Endothelial cell (in vitro differentiated cells): ENCODE measurements at regions not wholly inside any gene's neighbourhood (a gene's known extent, or its start where the extent isn't known, plus 50 kb on each side); places are given as distances from the start of the nearest gene placed in this dataset.

Source experiments
- DNase-seq: peaks from one replicate; pipeline ENCODE4 v3.0.0; 2021; ENCODE audit warnings: low spot score
- H3K27ac Mint-ChIP-seq: one replicate; pipeline ENCODE4 v1.8.0; 2021; ENCODE audit warnings: mixed read lengths, inconsistent platforms; ENCODE audit not compliant: unreplicated experiment
- H3K27me3 Mint-ChIP-seq: one replicate; pipeline ENCODE4 v1.8.0; 2021; ENCODE audit warnings: mild to moderate bottlenecking, moderate library complexity, mixed read lengths, inconsistent platforms; ENCODE audit not compliant: unreplicated experiment
- H3K36me3 Mint-ChIP-seq: one replicate; pipeline ENCODE4 v1.8.0; 2021; ENCODE audit warnings: mild to moderate bottlenecking, low read depth, mixed read lengths, inconsistent platforms; ENCODE audit not compliant: unreplicated experiment
- H3K4me1 Mint-ChIP-seq: one replicate; pipeline ENCODE4 v1.8.0; 2021; ENCODE audit warnings: mild to moderate bottlenecking, mixed read lengths, inconsistent platforms; ENCODE audit not compliant: unreplicated experiment
- H3K4me3 Mint-ChIP-seq: one replicate; pipeline ENCODE4 v1.8.0; 2021; ENCODE audit warnings: mild to moderate bottlenecking, mixed read lengths, inconsistent platforms; ENCODE audit not compliant: unreplicated experiment
- H3K9me3 Mint-ChIP-seq: one replicate; pipeline ENCODE4 v1.8.0; 2021; ENCODE audit warnings: mixed read lengths, inconsistent platforms; ENCODE audit not compliant: unreplicated experiment
- CTCF ChIP-seq: fragments of 200-600 bp; sonication (generic); IDR thresholded peaks from one replicate; pipeline ENCODE4 v1.5.0; 2021; ENCODE audit warnings: antibody characterized with exemption; ENCODE audit not compliant: unreplicated experiment

- no peak for DNase-seq
- Mint-ChIP-seq H3K36me3 (no peaks in the 10 kb centered on the region), H3K4me1 (no peaks in the 10 kb centered on the region), H3K9me3 (no peaks in the 10 kb centered on the region), H3K4me3 (no peak overlapping the region), H3K27me3 (peaks cover 2% of the 10 kb centered on the region), H3K27ac (no peak overlapping the region)
- TF ChIP-seq CTCF, result no peak
These were observed 268.3 kb downstream of the ARRDC4 start for GRCh38 chr15:98228846-98229245.

GRCh38 chr15:98230975-98231374 lies 270.5 kb downstream of the ARRDC4 start:
- H3K27me3 Mint-ChIP-seq, result peaks cover 2% of the 10 kb centered on the region
- no peaks in the 10 kb centered on the region for H3K9me3 Mint-ChIP-seq
- no peak for TF ChIP-seq CTCF
- no peak overlapping the region for H3K4me3 Mint-ChIP-seq
- H3K27ac Mint-ChIP-seq, result no peak overlapping the region
- no peak for DNase-seq
- H3K36me3 Mint-ChIP-seq, result no peaks in the 10 kb centered on the region
- H3K4me1 Mint-ChIP-seq, result peaks cover 9% of the 10 kb centered on the region

- no peak for DNase-seq
- no peaks in the 10 kb centered on the region for H3K9me3 Mint-ChIP-seq
- TF ChIP-seq CTCF, result no peak
- no peak overlapping the region for H3K4me3 Mint-ChIP-seq
- no peaks in the 10 kb centered on the region for H3K36me3 Mint-ChIP-seq
- H3K4me1 Mint-ChIP-seq, result peaks cover 9% of the 10 kb centered on the region
- H3K27ac Mint-ChIP-seq, result no peak overlapping the region
- no peaks in the 10 kb centered on the region for H3K27me3 Mint-ChIP-seq
These were observed 271.4 kb downstream of the ARRDC4 start for GRCh38 chr15:98231696-98232440.

- Mint-ChIP-seq H3K4me3 (no peak overlapping the region), H3K27me3 (no peaks in the 10 kb centered on the region), H3K27ac (no peak overlapping the region), H3K9me3 (no peaks in the 10 kb centered on the region), H3K36me3 (no peaks in the 10 kb centered on the region), H3K4me1 (peaks cover 9% of the 10 kb centered on the region)
- no peak for TF ChIP-seq CTCF
- no peak for DNase-seq
These were observed 272.3 kb downstream of the ARRDC4 start for GRCh38 chr15:98232761-98233160.

GRCh38 chr15:98233873-98234272 lies 273.4 kb downstream of the ARRDC4 start:
- no peaks in the 10 kb centered on the region for H3K36me3 Mint-ChIP-seq
- H3K27me3 Mint-ChIP-seq, result no peaks in the 10 kb centered on the region
- peaks cover 12% of the 10 kb centered on the region for H3K4me1 Mint-ChIP-seq
- no peak for TF ChIP-seq CTCF
- H3K9me3 Mint-ChIP-seq, result no peaks in the 10 kb centered on the region
- no peak overlapping the region for H3K4me3 Mint-ChIP-seq
- no peak for DNase-seq
- H3K27ac Mint-ChIP-seq, result no peak overlapping the region
